ENCODE measurements at regions not wholly inside any gene's neighbourhood (a gene's known extent, or its start where the extent isn't known, plus 50 kb on each side); places are given as distances from the start of the nearest gene placed in this dataset.

DNA sequence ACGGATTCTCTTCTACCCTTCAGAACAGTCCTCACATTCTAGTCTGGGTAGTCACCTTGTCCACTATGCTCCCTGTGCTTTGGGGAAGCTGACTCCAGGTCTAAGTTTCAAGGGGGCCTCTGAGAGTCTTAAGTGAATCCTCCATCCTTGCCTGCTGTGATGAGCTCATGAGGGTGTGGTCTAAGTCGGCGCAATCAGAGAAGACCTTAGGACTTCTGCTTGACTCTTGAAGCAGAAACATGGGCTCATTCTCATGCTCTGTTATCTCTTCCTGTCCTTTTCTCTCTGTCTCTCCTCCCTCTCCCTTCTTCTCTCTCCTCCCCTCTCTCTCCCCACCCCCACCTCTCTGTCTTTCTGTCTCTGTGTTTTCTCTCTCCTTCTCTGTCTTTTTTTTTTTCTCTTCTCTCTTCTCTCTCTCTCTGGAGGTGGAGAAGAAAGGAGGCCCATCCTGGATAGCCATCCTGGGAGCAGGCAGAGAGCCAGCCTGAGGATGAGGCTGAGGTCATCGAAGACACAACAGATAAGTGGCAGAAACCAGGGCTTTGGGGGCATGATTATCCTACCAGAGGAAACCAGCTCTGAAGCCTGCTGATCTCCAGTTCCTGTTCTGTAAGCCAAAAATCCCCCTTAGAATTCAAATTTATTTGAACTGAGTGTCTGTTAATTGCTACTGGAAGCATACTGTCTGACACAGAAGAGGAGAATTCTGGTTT, 245.6 kb downstream of the SIPA1L2 start:
- Histone ChIP-seq H3F3A (replicated peaks; ENCODE audit: insufficient read depth) (no peaks in the 10 kb centered on the region), H2AFZ (ENCODE audit: low read depth) (no peak overlapping the region), H3K4me2 (no peak overlapping the region), H3K4me3 (ENCODE audit: low read depth in 2 of 2, low read length in 1 of 2) (no peak overlapping the region), H3K4me1 (ENCODE audit: control insufficient read depth in 1 of 2, insufficient read depth in 2 of 2, low read depth in 1 of 2, low read length in 1 of 2) (peaks cover 0 to 4% of the 10 kb centered on the region in 2 experiments; a peak in 1 of 4 replicates), H3K79me2 (ENCODE audit: insufficient read depth) (no peaks in the 10 kb centered on the region), H3K9ac (no peak overlapping the region), H3K27ac (ENCODE audit: low read depth in 2 of 2, low read length in 1 of 2) (no peak overlapping the region), H4K20me1 (ENCODE audit: insufficient read depth) (no peaks in the 10 kb centered on the region), H3K9me3 (no peaks in the 10 kb centered on the region), H3K36me3 (replicated peaks in 1 of 2; ENCODE audit: control insufficient read depth in 1 of 2, insufficient read depth in 2 of 2, low read length in 1 of 2) (no peaks in the 10 kb centered on the region), H3K9me2 (no peaks in the 10 kb centered on the region), H3K27me3 (ENCODE audit: insufficient read depth) (no peaks in the 10 kb centered on the region)
- TF ChIP-seq NFIC (IDR thresholded peaks at IDR 0.05; ENCODE audit: borderline replicate concordance) = no peak
- TF ChIP-seq GATA2 (CRISPR knock-in tag; IDR thresholded peaks at IDR 0.05) = no peak
- TF ChIP-seq SIN3A (IDR thresholded peaks at IDR 0.05; ENCODE audit: borderline replicate concordance, low read depth, low read length) = no peak
- TF ChIP-seq, protein P1, sequence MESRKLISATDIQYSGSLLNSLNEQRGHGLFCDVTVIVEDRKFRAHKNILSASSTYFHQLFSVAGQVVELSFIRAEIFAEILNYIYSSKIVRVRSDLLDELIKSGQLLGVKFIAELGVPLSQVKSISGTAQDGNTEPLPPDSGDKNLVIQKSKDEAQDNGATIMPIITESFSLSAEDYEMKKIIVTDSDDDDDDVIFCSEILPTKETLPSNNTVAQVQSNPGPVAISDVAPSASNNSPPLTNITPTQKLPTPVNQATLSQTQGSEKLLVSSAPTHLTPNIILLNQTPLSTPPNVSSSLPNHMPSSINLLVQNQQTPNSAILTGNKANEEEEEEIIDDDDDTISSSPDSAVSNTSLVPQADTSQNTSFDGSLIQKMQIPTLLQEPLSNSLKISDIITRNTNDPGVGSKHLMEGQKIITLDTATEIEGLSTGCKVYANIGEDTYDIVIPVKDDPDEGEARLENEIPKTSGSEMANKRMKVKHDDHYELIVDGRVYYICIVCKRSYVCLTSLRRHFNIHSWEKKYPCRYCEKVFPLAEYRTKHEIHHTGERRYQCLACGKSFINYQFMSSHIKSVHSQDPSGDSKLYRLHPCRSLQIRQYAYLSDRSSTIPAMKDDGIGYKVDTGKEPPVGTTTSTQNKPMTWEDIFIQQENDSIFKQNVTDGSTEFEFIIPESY (IDR thresholded peaks at IDR 0.05; ENCODE audit: borderline replicate concordance, low read depth) = no peak
- no peak for TF ChIP-seq TAF1 (IDR thresholded peaks at IDR 0.05; ENCODE audit: borderline replicate concordance, low read depth, low read length)
- TF ChIP-seq RFX5 (IDR thresholded peaks at IDR 0.05; ENCODE audit: low read length) = no peak
- TF ChIP-seq, protein P2, sequence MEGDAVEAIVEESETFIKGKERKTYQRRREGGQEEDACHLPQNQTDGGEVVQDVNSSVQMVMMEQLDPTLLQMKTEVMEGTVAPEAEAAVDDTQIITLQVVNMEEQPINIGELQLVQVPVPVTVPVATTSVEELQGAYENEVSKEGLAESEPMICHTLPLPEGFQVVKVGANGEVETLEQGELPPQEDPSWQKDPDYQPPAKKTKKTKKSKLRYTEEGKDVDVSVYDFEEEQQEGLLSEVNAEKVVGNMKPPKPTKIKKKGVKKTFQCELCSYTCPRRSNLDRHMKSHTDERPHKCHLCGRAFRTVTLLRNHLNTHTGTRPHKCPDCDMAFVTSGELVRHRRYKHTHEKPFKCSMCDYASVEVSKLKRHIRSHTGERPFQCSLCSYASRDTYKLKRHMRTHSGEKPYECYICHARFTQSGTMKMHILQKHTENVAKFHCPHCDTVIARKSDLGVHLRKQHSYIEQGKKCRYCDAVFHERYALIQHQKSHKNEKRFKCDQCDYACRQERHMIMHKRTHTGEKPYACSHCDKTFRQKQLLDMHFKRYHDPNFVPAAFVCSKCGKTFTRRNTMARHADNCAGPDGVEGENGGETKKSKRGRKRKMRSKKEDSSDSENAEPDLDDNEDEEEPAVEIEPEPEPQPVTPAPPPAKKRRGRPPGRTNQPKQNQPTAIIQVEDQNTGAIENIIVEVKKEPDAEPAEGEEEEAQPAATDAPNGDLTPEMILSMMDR (IDR thresholded peaks at IDR 0.05) = no peak
- TF ChIP-seq, protein P3, sequence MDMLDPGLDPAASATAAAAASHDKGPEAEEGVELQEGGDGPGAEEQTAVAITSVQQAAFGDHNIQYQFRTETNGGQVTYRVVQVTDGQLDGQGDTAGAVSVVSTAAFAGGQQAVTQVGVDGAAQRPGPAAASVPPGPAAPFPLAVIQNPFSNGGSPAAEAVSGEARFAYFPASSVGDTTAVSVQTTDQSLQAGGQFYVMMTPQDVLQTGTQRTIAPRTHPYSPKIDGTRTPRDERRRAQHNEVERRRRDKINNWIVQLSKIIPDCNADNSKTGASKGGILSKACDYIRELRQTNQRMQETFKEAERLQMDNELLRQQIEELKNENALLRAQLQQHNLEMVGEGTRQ (IDR thresholded peaks at IDR 0.05; ENCODE audit: borderline replicate concordance, low read depth, low read length) = no peak
- TF ChIP-seq FOXM1 (IDR thresholded peaks at IDR 0.05; ENCODE audit: low read depth) = no peak
- no peak for TF ChIP-seq FOXJ3 (CRISPR knock-in tag; IDR thresholded peaks at IDR 0.05)
- TF ChIP-seq, protein P4, sequence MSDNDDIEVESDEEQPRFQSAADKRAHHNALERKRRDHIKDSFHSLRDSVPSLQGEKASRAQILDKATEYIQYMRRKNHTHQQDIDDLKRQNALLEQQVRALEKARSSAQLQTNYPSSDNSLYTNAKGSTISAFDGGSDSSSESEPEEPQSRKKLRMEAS (IDR thresholded peaks at IDR 0.05; ENCODE audit: low read depth) = no peak
- no peak for TF ChIP-seq MXI1 (IDR thresholded peaks at IDR 0.05; ENCODE audit: low read depth, low read length)
- TF ChIP-seq MEF2A (IDR thresholded peaks at IDR 0.05; ENCODE audit: borderline replicate concordance, low read depth) = no peak
- TF ChIP-seq ELF1 (IDR thresholded peaks at IDR 0.05) = no peak
- no peak for TF ChIP-seq CHD2 (IDR thresholded peaks at IDR 0.05; ENCODE audit: low read length, partially characterized antibody)
- no peak for TF ChIP-seq RCOR1 (IDR thresholded peaks at IDR 0.05; ENCODE audit: low read length)
- no peak for TF ChIP-seq TEAD4 (IDR thresholded peaks at IDR 0.05; ENCODE audit: borderline replicate concordance, insufficient read depth)
- TF ChIP-seq, protein P5, sequence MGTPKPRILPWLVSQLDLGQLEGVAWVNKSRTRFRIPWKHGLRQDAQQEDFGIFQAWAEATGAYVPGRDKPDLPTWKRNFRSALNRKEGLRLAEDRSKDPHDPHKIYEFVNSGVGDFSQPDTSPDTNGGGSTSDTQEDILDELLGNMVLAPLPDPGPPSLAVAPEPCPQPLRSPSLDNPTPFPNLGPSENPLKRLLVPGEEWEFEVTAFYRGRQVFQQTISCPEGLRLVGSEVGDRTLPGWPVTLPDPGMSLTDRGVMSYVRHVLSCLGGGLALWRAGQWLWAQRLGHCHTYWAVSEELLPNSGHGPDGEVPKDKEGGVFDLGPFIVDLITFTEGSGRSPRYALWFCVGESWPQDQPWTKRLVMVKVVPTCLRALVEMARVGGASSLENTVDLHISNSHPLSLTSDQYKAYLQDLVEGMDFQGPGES (IDR thresholded peaks at IDR 0.05; ENCODE audit: low read depth, low read length) = no peak
- no peak for TF ChIP-seq JUND (IDR thresholded peaks at IDR 0.05)
- TF ChIP-seq EP300 (IDR thresholded peaks at IDR 0.05; ENCODE audit: borderline replicate concordance in 1 of 2, low read depth in 1 of 2, low read length in 1 of 2) = no peak
- 71% methylated on average over 4 of the region's 4 CpGs for WGBS (ENCODE audit: low lambda C conversion rate)
- POLR2A ChIA-PET = no interaction called here
- DNase-seq = no peak
- CTCF ChIA-PET = no interaction called here

Data from SK-N-SH (cell line).